CD4-positive, alpha-beta T cell treated with Interferon gamma for 1 hour (primary cell): ENCODE measurements at regions not wholly inside any gene's neighbourhood (a gene's known extent, or its start where the extent isn't known, plus 50 kb on each side); places are given as distances from the start of the nearest gene placed in this dataset.
"Not testable (repeated sequence)": the region's sequence is repeated elsewhere in the genome, so short reads cannot be mapped to it uniquely, and the experiment has no call there.

ENCODE experiments used
- DNase-seq: peaks from one replicate; pipeline ENCODE4 v3.0.0-alpha.2; 2020

- no peak for DNase-seq
These were observed 767.7 kb downstream of the TSN start for GRCh38 chr2:122523143-122523542.

GRCh38 chr2:122523981-122524380, 768.5 kb downstream of the TSN start:
- DNase-seq = no peak

DNA sequence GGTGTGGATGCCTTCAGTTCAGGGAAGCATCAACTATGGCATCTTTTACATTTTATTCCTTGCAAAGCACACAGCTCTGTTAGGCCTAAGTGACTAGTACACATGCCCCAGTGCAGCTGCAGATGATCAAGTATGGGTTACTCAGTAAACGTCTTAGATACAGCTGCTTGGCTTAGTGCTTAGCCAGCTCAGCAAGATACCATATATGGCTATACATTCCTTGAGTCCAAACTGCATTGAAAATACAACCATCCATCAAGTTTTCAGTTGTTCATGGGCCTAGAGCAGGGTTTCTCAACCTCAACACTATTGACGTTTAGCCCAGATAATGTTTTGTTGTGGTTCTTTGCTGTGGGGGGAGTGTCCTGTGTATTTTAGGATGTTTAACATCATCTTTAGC, 769.9 kb downstream of the TSN start:
- no peak for DNase-seq

DNA sequence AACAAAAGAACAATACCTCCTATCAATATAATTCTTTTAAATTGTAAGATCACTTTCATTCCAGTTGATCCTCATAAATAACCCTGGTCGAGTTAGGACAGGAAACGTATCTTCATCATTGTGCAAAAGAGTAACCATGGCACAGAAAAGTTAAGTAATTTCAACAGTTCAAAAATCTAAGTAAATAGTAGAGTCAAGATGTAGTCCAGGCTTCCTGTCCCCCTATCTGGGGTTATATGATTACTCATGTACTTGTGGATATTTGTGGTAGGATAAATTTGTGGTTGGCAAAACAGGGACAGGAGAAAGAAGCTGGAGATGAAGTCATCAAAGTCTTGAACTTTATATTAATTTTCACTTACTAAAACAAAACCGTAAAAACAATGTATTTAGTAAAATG, 772.6 kb downstream of the TSN start:
- no peak for DNase-seq

DNA sequence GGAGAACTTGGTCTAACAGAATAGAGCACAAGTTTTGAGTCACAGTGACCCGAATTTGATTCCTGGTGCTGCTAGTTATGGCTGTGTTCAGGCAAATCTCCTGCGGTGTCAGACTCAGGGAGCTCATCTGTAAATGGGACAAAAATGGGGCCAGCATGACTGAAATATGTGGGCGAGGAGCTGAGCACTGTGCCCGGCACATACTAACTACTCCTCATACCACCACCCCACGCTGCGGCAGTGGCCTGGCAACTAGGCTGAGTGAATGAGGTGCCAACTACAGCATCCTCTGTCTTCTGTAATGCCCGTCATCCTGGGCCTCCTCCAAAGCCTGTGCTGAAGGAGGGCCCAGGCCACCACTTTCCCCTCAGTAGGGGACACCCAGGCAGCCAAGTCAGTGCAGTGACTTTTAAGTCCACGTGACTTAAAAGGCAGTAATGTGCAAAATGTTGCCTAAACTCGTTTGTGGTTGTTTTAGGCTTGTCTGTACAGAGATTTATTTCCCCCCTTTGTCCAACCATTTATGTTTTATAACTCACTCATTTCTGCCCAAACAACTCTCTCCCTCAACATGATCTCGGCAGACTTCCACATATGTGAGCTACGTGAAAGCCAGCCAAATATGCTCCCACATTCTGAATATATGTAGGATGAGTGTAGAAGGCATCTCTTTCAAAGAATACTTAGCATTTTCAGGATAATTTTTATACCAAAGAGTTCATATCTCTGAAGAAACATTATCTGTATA, 773.7 kb downstream of the TSN start:
- no peak for DNase-seq

GRCh38 chr2:122530814-122531213, 775.4 kb downstream of the TSN start:
- no peak for DNase-seq

GRCh38 chr2:122531290-122532071, 776.0 kb downstream of the TSN start:
- no peak for DNase-seq

- DNase-seq = no peak
These were observed 776.6 kb downstream of the TSN start for GRCh38 chr2:122532072-122532344.

- no peak for DNase-seq
These were observed 777.0 kb downstream of the TSN start for GRCh38 chr2:122532481-122532880.

GRCh38 chr2:122535960-122536505, 780.6 kb downstream of the TSN start:
- no peak for DNase-seq

GRCh38 chr2:122539311-122539710, 783.9 kb downstream of the TSN start:
- no peak for DNase-seq

DNA sequence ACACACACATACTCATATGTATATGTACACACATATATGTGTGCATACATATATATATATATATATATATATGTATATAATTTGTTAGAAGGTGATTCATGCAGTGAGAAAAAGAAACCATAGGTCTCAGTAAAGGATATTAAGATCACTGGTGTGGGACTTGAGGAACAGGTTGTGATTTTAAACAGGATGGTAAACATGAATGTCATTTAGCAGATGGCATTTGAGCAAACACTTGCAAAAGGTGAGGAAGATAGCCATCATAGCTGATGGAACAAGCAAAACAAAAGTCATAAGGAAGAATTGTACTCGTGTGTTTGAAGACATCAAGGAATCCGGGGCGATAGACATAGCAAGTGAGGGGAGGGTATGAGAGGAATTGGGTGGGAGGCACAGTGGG, 784.5 kb downstream of the TSN start:
- DNase-seq = no peak

- DNase-seq = no peak
These were observed 786.8 kb downstream of the TSN start for GRCh38 chr2:122542236-122542635.

GRCh38 chr2:122542646-122543045, 787.2 kb downstream of the TSN start:
- no peak for DNase-seq

- no peak for DNase-seq
These were observed 788.4 kb downstream of the TSN start for GRCh38 chr2:122543815-122544214.

DNA sequence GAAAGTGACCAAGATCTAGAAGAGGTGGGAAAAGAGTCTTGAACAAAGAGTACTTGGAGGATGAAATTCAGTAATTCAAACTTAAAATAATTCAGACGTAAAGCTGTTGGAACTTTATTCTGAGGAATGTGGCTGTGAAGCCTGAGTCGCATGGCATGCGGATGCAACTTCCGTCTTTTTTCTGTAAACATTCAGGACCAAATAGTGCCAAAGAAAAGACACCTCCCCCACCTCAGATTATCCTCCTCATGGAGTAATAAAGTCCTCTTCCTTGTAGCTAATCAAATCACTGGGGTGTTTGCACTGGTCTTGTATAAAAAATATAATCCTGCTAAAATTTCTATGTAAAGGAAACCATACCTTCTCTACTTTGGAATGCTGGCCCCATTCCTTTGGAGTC, 790.4 kb downstream of the TSN start:
- no peak for DNase-seq

DNA sequence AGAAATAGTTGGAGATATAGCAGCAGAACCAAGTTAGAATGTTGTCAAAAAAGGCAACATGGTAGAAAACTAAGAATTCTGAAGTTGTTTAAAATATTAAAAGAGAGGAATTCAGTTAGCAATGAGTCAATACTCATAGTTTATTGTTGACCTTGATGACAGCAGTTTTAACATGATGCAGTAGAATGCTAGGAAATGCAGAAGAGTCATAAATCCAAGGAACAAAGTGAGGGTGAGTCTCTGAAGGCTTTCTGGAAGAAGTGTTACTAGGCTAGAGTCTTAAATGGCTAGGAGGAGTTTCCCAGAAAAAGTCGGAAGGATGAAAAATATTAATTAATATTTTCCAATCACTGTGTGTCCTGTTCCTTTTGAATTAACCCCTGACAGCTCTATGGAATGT, 807.3 kb downstream of the TSN start:
- no peak for DNase-seq

GRCh38 chr2:122563781-122564180, 808.3 kb downstream of the TSN start:
- no peak for DNase-seq

DNA sequence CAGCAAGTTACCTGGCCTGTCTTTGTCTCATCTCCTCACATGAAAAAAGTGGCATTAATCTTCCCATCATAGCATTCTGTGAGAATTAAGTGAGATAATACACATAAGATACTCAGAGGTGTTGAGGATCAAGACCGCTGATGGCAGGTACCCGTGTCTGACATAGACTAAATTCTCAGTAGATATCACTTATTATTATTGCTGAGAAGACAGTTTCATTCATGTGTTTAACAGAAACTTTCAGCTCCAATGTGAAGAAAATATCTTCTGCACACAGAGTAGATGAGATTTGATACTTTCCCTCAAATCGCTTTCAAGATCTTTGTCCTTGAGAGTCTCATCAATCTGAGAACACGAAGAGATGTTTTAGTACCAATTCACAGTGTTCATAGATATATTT, 809.4 kb downstream of the TSN start:
- DNase-seq = no peak

GRCh38 chr2:122565364-122565763, 809.9 kb downstream of the TSN start:
- DNase-seq = no peak

DNA sequence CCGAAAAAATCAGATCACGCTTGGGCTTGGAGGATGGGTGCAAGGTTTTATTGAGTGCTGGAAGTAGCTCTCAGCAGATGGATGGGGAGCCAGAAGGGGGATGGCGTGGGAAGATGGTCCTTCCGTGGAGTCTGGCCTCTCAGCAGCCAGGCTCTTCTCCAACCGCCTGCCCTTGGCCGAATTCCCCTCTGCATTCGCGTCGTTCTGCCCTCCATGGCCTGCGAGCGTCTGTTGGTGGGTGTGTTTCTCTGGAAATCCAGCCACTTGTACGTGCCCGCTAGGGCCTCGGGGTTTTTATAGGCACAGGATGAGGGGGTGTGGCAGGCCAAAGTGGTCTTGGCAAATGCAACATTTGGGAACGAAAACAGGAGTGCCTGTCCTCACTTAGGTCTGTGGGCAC, 815.2 kb downstream of the TSN start:
- DNase-seq = no peak

DNA sequence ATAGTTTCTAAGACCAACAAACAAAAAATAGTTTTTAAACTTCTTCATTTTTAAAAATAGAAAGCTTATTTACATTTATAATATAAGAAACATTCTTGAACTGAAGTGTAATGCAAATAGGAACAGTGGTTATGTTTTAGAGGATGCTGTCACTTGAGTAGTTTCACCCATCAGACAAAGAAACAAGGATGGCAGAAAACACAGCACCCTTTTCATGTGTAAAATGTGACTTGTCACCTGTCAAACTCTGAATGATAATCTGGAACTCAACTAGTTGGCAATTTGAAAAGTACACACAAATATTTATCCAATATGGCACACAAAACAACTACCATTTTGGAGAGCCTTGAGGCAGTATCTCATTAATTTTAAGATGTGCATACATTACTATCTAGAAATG, 816.0 kb downstream of the TSN start:
- DNase-seq = not testable (repeated sequence)

GRCh38 chr2:122575076-122575475, 819.6 kb downstream of the TSN start:
- no peak for DNase-seq

DNA sequence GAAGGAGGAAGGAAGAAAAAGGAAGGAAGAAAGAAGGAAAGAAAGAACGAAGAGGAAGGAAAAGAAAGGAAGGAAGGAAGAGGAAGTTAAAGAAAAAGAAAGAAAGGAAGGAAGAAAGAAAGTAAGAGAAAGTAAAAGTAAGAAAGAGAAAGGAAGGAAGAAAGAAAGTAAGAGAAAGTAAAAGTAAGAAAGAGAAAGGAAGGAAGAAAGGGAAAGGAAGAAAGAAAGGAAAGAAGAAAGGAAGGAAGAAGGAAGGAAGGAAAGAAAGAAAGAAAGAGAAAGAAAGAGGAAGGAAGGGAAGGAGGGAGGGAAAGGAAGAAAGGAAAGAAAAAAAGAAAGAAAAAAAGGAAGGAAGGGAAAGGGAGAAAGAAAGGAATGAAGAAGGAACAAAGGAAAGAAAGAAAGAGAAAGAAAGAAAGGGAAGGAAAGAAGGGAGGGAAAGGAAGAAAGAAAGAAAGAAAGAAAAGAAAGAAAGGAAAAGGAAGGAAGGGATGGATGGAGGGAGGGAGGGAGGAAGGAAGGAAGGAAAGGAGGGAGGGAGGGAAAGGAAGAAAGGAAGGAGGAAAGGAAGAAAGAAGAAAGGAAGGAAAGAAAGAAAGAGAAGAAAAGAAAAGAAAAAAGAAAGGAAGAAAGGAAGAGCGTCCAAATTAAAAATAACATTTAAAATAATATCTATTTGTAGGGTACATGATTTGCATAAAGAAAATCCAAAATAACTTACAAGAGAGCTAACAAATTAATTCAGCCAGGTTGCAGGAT, 827.9 kb downstream of the TSN start:
- DNase-seq = no peak
